LHCN-M2 (cell line): ENCODE measurements at regions not wholly inside any gene's neighbourhood (a gene's known extent, or its start where the extent isn't known, plus 50 kb on each side); places are given as distances from the start of the nearest gene placed in this dataset.

Experiments
- DNase-seq: peaks from one replicate; pipeline ENCODE4 v3.0.0-alpha.2; 2012; ENCODE audit warnings: low read depth

- DNase-seq: peak; percentile 90
Observed at GRCh38 chr12:75738486-75738885, 227.1 kb upstream of the KRR1 start.

GRCh38 chr12:75735853-75736252 is 224.4 kb upstream of the KRR1 start:
- DNase-seq: no peak

- DNase-seq: no peak
Observed at GRCh38 chr12:75728826-75729225, 217.4 kb upstream of the KRR1 start.

GRCh38 chr12:75727577-75727976 is 216.2 kb upstream of the KRR1 start:
- DNase-seq: no peak

GRCh38 chr12:75725521-75726111 is 214.2 kb upstream of the KRR1 start:
- peak; percentile 94 for DNase-seq

- DNase-seq: peak; percentile 98
Observed at GRCh38 chr12:75724928-75725312, 213.5 kb upstream of the KRR1 start.

GRCh38 chr12:75724307-75724927 is 213.0 kb upstream of the KRR1 start:
- no peak for DNase-seq

- peak; percentile 96 for DNase-seq
Observed at GRCh38 chr12:75722714-75723200, 211.3 kb upstream of the KRR1 start.

GRCh38 chr12:75721796-75722195 is 210.4 kb upstream of the KRR1 start:
- no peak for DNase-seq

- DNase-seq: no peak
Observed at GRCh38 chr12:75720812-75721641, 209.6 kb upstream of the KRR1 start.

GRCh38 chr12:75717902-75718301 is 206.5 kb upstream of the KRR1 start:
- DNase-seq: no peak

GRCh38 chr12:75716291-75717025 is 205.0 kb upstream of the KRR1 start:
- DNase-seq: no peak

GRCh38 chr12:75715682-75716081 is 204.3 kb upstream of the KRR1 start:
- no peak for DNase-seq

GRCh38 chr12:75715323-75715644 is 203.9 kb upstream of the KRR1 start:
- no peak for DNase-seq

- no peak for DNase-seq
Observed at GRCh38 chr12:75714462-75715322, 203.3 kb upstream of the KRR1 start.

- DNase-seq: no peak
Observed at GRCh38 chr12:75713434-75713833, 202.0 kb upstream of the KRR1 start.

- DNase-seq: no peak
Observed at GRCh38 chr12:75712223-75712622, 200.8 kb upstream of the KRR1 start.

- no peak for DNase-seq
Observed at GRCh38 chr12:75711271-75711670, 199.9 kb upstream of the KRR1 start.

- no peak for DNase-seq
Observed at GRCh38 chr12:75710361-75711069, 199.1 kb upstream of the KRR1 start.

- no peak for DNase-seq
Observed at GRCh38 chr12:75709503-75709902, 198.1 kb upstream of the KRR1 start.

GRCh38 chr12:75708802-75709201 is 197.4 kb upstream of the KRR1 start:
- DNase-seq: no peak
